KG1 (cell line): ENCODE measurements at regions not wholly inside any gene's neighbourhood (a gene's known extent, or its start where the extent isn't known, plus 50 kb on each side); places are given as distances from the start of the nearest gene placed in this dataset.
"Not testable (repeated sequence)": the region's sequence is repeated elsewhere in the genome, so short reads cannot be mapped to it uniquely, and the experiment has no call there.

Source experiments
- DNase-seq: peaks from one replicate; lab custom pipeline; 2025; lab: John Stamatoyannopoulos, UW

- no peak for DNase-seq
Measured at GRCh38 chr5:152178350-152178699, 226.8 kb downstream of the NMUR2 start.

GRCh38 chr5:152177626-152178349 is 227.3 kb downstream of the NMUR2 start:
- DNase-seq: no peak

DNA sequence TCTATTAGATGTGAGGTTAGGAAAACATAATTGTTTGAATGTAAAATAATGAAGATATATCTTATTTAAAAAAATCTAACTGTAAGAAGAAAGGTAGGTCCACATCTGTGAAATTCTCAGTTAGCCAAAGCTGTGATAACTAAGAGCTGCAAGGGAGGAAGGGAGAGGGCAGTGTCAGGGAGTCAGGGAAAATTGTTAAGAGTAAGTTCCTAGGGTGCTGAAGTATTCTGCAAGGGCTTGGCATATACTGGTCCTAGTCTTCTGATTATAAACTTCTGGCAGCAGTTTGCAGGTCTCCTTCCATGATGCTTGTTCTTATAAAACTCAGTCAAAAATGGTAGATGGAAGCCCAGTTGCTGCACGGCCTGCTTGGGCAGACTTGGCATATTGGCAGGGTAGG is 233.2 kb downstream of the NMUR2 start:
- no peak for DNase-seq

DNA sequence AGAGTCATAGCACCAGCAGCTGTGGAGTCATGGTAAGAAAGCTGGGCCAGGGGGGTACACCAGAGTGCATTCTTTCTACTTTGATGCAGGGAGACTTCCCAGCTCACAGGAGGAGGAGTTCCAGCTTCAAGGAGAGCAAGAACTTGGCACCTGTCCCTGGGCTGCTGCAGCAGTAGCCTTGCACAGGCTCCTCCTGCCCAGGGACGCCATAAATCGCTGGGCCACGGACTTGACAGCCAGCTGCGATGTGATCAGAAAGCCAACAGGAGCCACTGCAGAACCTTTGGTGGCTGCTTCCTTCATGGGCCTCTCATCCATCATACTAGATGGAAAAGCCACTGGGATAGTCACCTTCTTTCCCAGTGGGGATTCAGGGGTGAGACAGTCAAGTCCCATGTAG is 234.7 kb downstream of the NMUR2 start:
- DNase-seq: no peak

- DNase-seq: no peak
Measured at GRCh38 chr5:152164860-152165259, 240.2 kb upstream of the GLRA1 start.

- not testable (repeated sequence) for DNase-seq
Measured at GRCh38 chr5:152159894-152160293, 235.2 kb upstream of the GLRA1 start.

- not testable (repeated sequence) for DNase-seq
Measured at GRCh38 chr5:152154452-152154851, 229.8 kb upstream of the GLRA1 start.

DNA sequence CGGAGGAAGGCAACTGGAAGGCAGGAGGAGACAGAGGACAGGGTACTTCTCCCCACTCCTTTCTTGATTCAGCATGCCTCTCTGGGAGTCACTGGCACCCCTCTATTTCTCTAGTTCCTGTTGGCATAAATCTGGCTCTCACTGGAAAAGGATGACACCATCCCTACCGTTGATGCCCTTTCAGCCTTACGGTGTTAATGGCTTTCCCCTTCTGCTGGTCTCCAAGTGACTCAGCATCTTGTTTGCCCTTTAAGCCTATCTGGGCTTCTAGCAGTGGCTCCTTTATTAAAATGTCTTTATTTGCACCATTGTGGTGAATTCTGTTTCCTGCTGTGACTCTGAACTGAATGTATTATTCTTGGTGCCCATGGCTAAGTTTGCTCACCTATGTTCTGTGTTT is 227.3 kb upstream of the GLRA1 start:
- DNase-seq: no peak

DNA sequence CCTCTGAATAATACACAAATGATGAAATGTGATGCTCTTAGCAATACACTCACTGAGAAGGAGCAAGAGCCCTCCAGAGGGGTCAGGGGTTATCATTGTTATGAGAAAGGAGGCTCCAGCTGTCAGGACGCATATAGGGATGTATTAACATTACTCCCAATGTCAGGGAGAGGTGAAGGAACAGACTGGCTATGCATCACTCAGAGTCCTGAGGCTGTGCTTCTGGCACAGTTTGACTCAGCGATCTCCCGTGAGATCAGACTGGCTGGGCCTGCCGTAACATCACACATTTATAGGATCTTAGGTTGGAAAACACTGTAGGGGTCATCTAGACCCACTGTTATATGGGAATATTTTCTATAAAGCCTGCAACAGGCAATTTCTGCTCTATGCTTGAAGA is 226.5 kb upstream of the GLRA1 start:
- DNase-seq: no peak

DNA sequence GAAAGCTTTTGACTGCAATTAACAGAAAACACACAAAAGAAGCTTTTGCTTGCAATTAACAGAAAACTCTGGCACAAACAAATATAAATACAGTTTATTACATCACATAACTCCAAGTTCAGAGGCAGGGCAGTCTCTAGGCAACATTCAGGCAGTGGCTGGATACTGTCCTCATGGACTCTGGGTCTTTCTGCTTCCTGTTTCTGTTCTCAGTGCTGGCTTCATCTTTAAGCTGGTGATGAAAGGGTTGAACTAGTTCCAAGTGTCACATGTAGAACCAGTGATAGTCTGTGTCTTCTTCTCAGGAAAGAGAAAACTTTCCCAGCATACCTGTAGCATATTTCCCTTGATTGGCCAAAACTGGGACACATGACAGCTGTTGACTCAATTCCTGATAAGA is 222.6 kb upstream of the GLRA1 start:
- DNase-seq: no peak

DNA sequence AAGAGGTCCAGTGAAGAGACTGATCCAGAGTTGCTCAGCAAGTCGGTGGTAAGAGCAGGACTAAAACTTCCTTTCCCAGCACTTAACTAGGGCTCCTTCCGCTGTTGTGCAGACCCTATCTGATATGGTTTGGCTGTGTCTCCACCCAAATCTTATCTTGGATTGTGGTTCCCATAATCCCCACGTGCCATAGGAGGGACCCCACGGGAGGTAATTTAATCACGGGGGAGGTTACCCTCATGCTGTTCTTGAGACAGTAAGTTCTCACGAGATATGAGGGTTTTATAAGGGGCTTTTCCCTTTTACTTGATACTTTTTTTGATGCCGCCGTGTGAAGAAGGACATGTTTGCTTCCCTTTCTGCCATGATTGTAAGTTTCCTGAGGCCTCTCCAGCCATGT is 221.9 kb upstream of the GLRA1 start:
- DNase-seq: no peak

GRCh38 chr5:152144556-152144955 is 219.9 kb upstream of the GLRA1 start:
- DNase-seq: no peak

GRCh38 chr5:152144030-152144429 is 219.4 kb upstream of the GLRA1 start:
- DNase-seq: no peak

- peak; percentile 5 for DNase-seq
Measured at GRCh38 chr5:152142840-152143469, 218.3 kb upstream of the GLRA1 start.

GRCh38 chr5:152140347-152140746 is 215.7 kb upstream of the GLRA1 start:
- DNase-seq: no peak

- no peak for DNase-seq
Measured at GRCh38 chr5:152137063-152137462, 212.4 kb upstream of the GLRA1 start.

GRCh38 chr5:152136321-152136720 is 211.7 kb upstream of the GLRA1 start:
- no peak for DNase-seq

- no peak for DNase-seq
Measured at GRCh38 chr5:152135827-152136226, 211.2 kb upstream of the GLRA1 start.

- DNase-seq: no peak
Measured at GRCh38 chr5:152125661-152126205, 201.1 kb upstream of the GLRA1 start.

GRCh38 chr5:152124409-152125041 is 199.9 kb upstream of the GLRA1 start:
- DNase-seq: no peak

GRCh38 chr5:152118676-152119470 is 194.2 kb upstream of the GLRA1 start:
- DNase-seq: no peak

DNA sequence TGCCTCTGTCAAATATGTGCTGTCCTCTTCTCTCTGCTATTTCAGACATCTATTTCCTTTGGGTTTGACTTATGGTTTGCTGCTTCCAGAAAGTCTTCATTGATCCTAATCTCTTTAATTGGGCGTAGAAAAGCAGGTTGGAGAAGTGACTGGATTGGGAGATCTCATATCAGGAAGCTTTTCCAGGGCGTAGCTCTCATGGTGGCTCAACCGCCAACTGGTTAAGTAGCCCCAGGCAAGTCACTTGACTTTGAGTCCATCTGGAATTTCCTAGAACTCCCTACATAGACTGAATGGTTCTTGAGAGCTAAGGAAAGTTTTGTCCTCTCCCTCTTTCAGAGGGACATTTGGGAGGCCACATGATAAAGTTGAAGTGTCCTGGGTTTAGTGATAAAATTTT is 192.3 kb upstream of the GLRA1 start:
- no peak for DNase-seq
